HG03575 (cell line): ENCODE measurements at regions not wholly inside any gene's neighbourhood (a gene's known extent, or its start where the extent isn't known, plus 50 kb on each side); places are given as distances from the start of the nearest gene placed in this dataset.

Experiments
- ATAC-seq: cut with Tn5 transposase; IDR thresholded peaks from one replicate; pipeline ENCODE4 v1.9.1; 2021; ENCODE audit not compliant: unreplicated experiment, insufficient number of reproducible peaks, low FRiP score; ENCODE audit errors: extremely low read depth

GRCh38 chr2:34670482-34670881 is 1071.4 kb upstream of the FAM98A start:
- ATAC-seq, result no peak

GRCh38 chr2:34666821-34667220 is 1067.7 kb upstream of the FAM98A start:
- no peak for ATAC-seq

GRCh38 chr2:34664266-34664665 is 1065.2 kb upstream of the FAM98A start:
- no peak for ATAC-seq

- ATAC-seq, result no peak
Observed at GRCh38 chr2:34663314-34663713, 1064.2 kb upstream of the FAM98A start.

DNA sequence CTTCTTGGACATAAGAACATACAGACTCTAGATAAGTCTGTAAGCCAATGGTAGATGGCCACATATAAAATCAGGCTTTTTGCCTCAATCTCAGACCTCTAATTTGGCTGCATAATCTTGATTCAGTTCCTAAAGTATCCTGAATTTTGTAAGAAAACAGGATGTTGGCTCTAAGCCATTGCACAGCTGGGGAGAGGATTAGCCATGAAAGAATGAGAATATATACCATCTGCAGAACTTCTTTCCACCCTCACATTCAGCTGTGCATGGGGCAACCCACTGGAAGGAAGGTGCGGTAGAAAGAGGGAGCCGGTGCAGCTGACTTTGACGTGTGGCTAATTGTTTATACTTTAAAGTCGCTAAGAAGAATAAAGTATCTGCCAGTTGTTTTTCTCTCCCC is 1061.6 kb upstream of the FAM98A start:
- ATAC-seq, result no peak

DNA sequence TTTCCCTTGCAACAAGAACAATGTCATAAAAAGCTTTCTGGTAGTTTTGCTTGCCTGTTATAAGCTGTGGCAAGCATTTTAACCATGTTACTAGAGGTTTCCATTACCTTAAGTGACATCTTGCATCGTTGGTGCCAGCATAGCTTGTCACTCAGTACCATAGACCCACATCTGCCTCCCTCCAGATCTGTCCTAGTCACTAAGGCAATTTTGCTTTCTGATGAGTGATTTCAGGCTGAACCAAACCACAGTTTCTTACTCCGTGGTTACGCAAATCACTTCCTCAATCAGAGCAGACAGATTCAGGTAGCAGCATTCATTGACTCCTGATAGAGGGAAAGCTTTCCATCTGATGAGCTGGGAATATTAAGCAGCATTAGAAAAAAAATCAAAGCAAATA is 1057.5 kb upstream of the FAM98A start:
- no peak for ATAC-seq

- no peak for ATAC-seq
Observed at GRCh38 chr2:34652636-34653035, 1053.5 kb upstream of the FAM98A start.

GRCh38 chr2:34646901-34647300 is 1047.8 kb upstream of the FAM98A start:
- ATAC-seq, result no peak

DNA sequence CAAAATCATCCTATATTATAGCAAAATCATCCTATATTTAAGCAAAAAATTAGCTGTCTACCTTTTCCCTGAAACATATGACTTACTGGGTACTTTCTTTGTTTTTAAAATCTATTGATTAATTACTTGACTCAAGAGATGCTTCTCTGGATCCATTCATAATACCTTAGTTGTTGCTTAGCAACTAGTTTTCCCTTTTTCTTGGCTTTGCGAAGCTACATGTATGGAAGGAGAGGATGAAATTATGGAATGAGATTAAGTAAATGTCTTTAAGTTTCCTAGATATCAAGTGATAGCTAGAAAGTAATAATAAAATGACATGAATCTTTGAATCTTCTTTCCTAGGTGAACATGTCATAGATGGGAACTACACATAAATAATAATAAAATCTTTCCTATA is 1033.2 kb upstream of the FAM98A start:
- ATAC-seq, result no peak

GRCh38 chr2:34627003-34627402 is 1027.9 kb upstream of the FAM98A start:
- no peak for ATAC-seq

GRCh38 chr2:34604164-34604563 is 1005.1 kb upstream of the FAM98A start:
- ATAC-seq, result no peak

DNA sequence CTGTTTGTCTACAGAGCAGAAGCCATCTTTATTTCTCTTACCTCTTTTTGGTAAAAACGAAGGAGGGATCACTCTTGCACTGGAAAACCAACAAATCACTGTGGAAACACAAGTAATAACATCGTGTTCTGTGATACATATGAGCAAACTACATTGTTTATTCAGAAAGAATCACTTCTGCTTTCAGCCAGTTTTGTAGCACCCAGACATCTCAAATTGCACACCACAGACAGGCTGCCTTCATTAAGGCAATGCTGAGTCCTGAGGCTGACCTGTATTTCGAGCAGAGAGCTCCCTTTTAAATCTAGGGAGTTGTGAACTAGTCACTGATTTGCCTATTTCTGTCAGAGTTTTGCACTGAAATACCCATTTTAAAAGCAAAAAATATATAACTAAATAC is 1003.2 kb upstream of the FAM98A start:
- ATAC-seq, result no peak

DNA sequence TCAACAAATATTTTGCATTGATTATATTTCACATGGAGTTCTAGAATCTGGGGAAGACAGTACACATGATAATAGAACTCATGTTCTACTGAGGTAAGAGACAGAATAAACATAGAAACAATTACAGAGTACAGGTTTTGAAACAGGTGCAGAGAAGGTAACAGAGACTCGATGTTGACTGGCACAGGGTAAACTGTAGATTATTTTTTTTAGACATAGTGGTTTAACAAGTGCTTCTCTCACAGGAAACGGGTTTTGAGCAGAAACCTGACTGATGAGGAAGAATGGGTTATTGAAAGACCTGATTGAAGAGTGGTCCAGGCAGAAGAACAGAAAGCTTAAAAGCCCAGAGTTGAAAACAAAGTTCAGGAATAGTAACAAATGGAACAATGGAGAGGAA is 1002.5 kb upstream of the FAM98A start:
- no peak for ATAC-seq

DNA sequence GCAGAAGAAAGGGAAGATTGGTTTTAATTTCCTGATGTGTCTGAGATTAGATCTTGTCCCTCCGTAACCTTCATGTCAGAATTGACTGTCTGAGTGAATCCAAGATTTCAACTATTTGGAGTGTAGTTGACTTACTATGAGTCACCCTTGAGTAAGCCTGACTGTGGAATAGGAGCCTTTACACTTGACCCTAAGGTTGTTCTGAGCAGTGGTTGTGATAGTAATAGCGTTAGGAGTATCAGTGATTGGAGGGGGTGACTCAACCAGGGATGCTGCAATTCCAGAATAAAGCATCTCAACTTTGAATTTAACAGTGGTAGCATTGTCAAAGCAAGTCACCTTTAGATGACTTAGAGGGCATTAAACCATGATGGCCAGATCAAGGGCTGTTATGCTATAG is 979.5 kb upstream of the FAM98A start:
- ATAC-seq, result no peak

- no peak for ATAC-seq
Observed at GRCh38 chr2:34570266-34570872, 971.3 kb upstream of the FAM98A start.

DNA sequence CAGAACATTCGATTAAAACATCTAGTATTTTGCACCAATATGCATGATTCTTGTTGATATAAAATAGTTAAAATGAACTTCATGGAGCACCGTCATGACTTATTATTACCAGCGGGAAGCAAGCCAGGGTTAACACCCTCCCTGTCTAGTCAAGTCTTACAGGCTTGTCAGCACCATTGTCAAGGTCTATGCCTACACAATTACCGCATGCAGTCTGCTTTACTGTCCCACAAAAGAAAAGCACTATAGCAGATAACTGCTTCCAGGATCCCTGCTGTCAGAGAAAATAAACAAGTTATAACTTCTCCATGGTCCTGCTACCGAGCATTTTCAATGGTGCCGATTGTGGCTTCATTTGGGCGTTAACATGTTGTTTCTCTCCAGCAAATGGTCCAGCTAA is 968.0 kb upstream of the FAM98A start:
- ATAC-seq, result no peak

DNA sequence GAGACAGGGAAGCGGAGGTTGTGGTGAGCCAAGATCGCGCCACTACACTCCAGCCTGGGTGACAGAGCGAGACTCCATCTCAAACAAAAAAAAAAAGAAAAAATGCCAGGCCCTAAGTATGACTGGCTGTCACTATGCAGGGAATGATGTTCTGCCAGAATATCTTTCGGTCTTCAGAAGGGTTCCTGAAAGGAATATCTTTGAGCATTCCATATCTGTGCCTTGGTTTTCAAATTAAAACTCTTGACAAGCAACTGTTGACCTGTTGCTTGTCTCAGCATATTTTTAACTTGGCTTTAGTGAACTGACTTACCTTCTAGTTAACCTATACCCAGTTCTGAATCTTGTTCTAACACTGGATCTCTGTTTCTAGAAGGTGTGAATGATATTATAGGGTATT is 953.2 kb upstream of the FAM98A start:
- ATAC-seq, result no peak

GRCh38 chr2:34549710-34550345 is 950.7 kb upstream of the FAM98A start:
- no peak for ATAC-seq

GRCh38 chr2:34547900-34548299 is 948.8 kb upstream of the FAM98A start:
- no peak for ATAC-seq

- ATAC-seq, result no peak
Observed at GRCh38 chr2:34547340-34547739, 948.2 kb upstream of the FAM98A start.

- no peak for ATAC-seq
Observed at GRCh38 chr2:34545486-34546136, 946.5 kb upstream of the FAM98A start.
